ENCODE measurements at regions not wholly inside any gene's neighbourhood (a gene's known extent, or its start where the extent isn't known, plus 50 kb on each side); places are given as distances from the start of the nearest gene placed in this dataset.

DNA sequence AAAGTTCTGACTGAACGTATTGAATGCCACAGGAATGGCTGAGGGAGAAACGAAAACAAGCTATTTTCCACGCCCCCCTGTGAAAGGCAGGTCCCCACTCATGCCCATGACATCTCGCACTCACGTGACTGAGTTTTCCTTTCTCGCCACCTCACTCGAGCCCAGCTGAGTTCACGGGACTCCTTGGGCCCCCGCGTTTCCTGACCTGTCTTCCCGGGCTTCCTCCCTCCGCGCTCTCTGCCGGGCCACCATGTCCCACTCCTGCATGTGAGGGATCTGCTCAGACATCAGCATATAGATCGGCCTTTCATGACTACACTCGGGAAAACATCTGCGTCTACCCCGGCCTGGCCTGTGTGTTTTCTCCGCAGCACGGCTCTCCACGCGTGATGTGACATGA lies 226.0 kb upstream of the ADARB2 start:
- TF ChIP-seq POLR2AphosphoS5 (IDR thresholded peaks at IDR 0.05) = no peak
- TF ChIP-seq, protein P1, sequence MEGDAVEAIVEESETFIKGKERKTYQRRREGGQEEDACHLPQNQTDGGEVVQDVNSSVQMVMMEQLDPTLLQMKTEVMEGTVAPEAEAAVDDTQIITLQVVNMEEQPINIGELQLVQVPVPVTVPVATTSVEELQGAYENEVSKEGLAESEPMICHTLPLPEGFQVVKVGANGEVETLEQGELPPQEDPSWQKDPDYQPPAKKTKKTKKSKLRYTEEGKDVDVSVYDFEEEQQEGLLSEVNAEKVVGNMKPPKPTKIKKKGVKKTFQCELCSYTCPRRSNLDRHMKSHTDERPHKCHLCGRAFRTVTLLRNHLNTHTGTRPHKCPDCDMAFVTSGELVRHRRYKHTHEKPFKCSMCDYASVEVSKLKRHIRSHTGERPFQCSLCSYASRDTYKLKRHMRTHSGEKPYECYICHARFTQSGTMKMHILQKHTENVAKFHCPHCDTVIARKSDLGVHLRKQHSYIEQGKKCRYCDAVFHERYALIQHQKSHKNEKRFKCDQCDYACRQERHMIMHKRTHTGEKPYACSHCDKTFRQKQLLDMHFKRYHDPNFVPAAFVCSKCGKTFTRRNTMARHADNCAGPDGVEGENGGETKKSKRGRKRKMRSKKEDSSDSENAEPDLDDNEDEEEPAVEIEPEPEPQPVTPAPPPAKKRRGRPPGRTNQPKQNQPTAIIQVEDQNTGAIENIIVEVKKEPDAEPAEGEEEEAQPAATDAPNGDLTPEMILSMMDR (IDR thresholded peaks at IDR 0.05) = no peak
- TF ChIP-seq POLR2A (IDR thresholded peaks at IDR 0.05) = no peak
